ENCODE measurements at regions not wholly inside any gene's neighbourhood (a gene's known extent, or its start where the extent isn't known, plus 50 kb on each side); places are given as distances from the start of the nearest gene placed in this dataset.

- no peak for TF ChIP-seq MAX (IDR thresholded peaks at IDR 0.05; ENCODE audit: low read depth, low read length)
- no peak for TF ChIP-seq MYC (IDR thresholded peaks at IDR 0.05; ENCODE audit: low read depth, low read length)
- no peak for TF ChIP-seq POLR2A (IDR thresholded peaks at IDR 0.05; ENCODE audit: extremely low read depth, insufficient read length)
- no peak for TF ChIP-seq CTCF (IDR thresholded peaks at IDR 0.05; ENCODE audit: low read depth, low read length)
- no peak overlapping the region for H3K4me3 ChIP-seq (ENCODE audit: low read depth, low read length)
- DNase-seq (ENCODE audit: low read depth): no peak
Measured at GRCh38 chr7:96638669-96639068, 71.0 kb downstream of the SEM1 start.

GRCh38 chr7:96637522-96637921, 72.1 kb downstream of the SEM1 start:
- no peak for TF ChIP-seq CTCF (IDR thresholded peaks at IDR 0.05; ENCODE audit: low read depth, low read length)
- no peak for TF ChIP-seq MAX (IDR thresholded peaks at IDR 0.05; ENCODE audit: low read depth, low read length)
- no peak for TF ChIP-seq POLR2A (IDR thresholded peaks at IDR 0.05; ENCODE audit: extremely low read depth, insufficient read length)
- TF ChIP-seq MYC (IDR thresholded peaks at IDR 0.05; ENCODE audit: low read depth, low read length): no peak
- no peak overlapping the region for H3K4me3 ChIP-seq (ENCODE audit: low read depth, low read length)
- no peak for DNase-seq (ENCODE audit: low read depth)

GRCh38 chr7:96636979-96637378, 72.7 kb downstream of the SEM1 start:
- TF ChIP-seq MYC (IDR thresholded peaks at IDR 0.05; ENCODE audit: low read depth, low read length): no peak
- H3K4me3 ChIP-seq (ENCODE audit: low read depth, low read length): no peak overlapping the region
- DNase-seq (ENCODE audit: low read depth): no peak

- DNase-seq (ENCODE audit: low read depth): no peak
- TF ChIP-seq POLR2A (IDR thresholded peaks at IDR 0.05; ENCODE audit: extremely low read depth, insufficient read length) (no peak), CTCF (IDR thresholded peaks at IDR 0.05; ENCODE audit: low read depth, low read length) (no peak), MAX (IDR thresholded peaks at IDR 0.05; ENCODE audit: low read depth, low read length) (no peak), MYC (IDR thresholded peaks at IDR 0.05; ENCODE audit: low read depth, low read length) (no peak)
- no peak overlapping the region for H3K4me3 ChIP-seq (ENCODE audit: low read depth, low read length)
Measured at GRCh38 chr7:96636342-96636860, 73.2 kb downstream of the SEM1 start.

- H3K4me3 ChIP-seq (ENCODE audit: low read depth, low read length): no peak overlapping the region
- no peak for DNase-seq (ENCODE audit: low read depth)
- no peak for TF ChIP-seq POLR2A (IDR thresholded peaks at IDR 0.05; ENCODE audit: extremely low read depth, insufficient read length)
- TF ChIP-seq MAX (IDR thresholded peaks at IDR 0.05; ENCODE audit: low read depth, low read length): no peak
- no peak for TF ChIP-seq CTCF (IDR thresholded peaks at IDR 0.05; ENCODE audit: low read depth, low read length)
- no peak for TF ChIP-seq MYC (IDR thresholded peaks at IDR 0.05; ENCODE audit: low read depth, low read length)
Measured at GRCh38 chr7:96629884-96630283, 79.8 kb downstream of the SEM1 start.

GRCh38 chr7:96624954-96625353, 84.7 kb downstream of the SEM1 start:
- H3K4me3 ChIP-seq (ENCODE audit: low read depth, low read length): no peak overlapping the region
- DNase-seq (ENCODE audit: low read depth): no peak
- no peak for TF ChIP-seq MYC (IDR thresholded peaks at IDR 0.05; ENCODE audit: low read depth, low read length)

GRCh38 chr7:96621932-96622331, 87.7 kb downstream of the SEM1 start:
- no peak for DNase-seq (ENCODE audit: low read depth)
- H3K4me3 ChIP-seq (ENCODE audit: low read depth, low read length): no peak overlapping the region
- TF ChIP-seq CTCF (IDR thresholded peaks at IDR 0.05; ENCODE audit: low read depth, low read length) (no peak), MAX (IDR thresholded peaks at IDR 0.05; ENCODE audit: low read depth, low read length) (no peak), MYC (IDR thresholded peaks at IDR 0.05; ENCODE audit: low read depth, low read length) (no peak), POLR2A (IDR thresholded peaks at IDR 0.05; ENCODE audit: extremely low read depth, insufficient read length) (no peak)

All from NB4 (cell line).